CD14-positive monocyte (primary cell): ENCODE measurements at regions not wholly inside any gene's neighbourhood (a gene's known extent, or its start where the extent isn't known, plus 50 kb on each side); places are given as distances from the start of the nearest gene placed in this dataset.

Source experiments
- DNase-seq, 3 donors: peaks; one replicate each; pipeline ENCODE4 v3.0.0-alpha.2; 2011 to 2022
- H2AFZ ChIP-seq: 2 replicates; pipeline ENCODE4 v1.6.0; 2012; ENCODE audit warnings: mild to moderate bottlenecking, low read depth, low read length, inconsistent platforms; ENCODE audit not compliant: insufficient read depth, poor library complexity, severe bottlenecking
- H3K27ac ChIP-seq, 2 donors: 1 replicate in 1 of 2; 2 replicates in 1 of 2; pipeline ENCODE4 v1.5.1; 2012 to 2013; ENCODE audit warnings: low read length in 2 of 2, control low read depth in 1 of 2, inconsistent platforms in 1 of 2, low read depth in 1 of 2, mild to moderate bottlenecking in 1 of 2
- H3K27me3 ChIP-seq, 2 donors: one replicate each; pipeline versions ENCODE4 v1.6.0 to v1.6.1; 2011 to 2013; ENCODE audit warnings: low read length in 2 of 2; ENCODE audit not compliant: control insufficient read depth in 2 of 2, insufficient read depth in 2 of 2
- H3K36me3 ChIP-seq, 2 donors: replicated peaks in 1 of 2; 1 replicate in 1 of 2; 2 replicates in 1 of 2; pipeline versions ENCODE4 v1.5.1 to v1.6.1; 2012 to 2013; ENCODE audit warnings: low read length in 2 of 2, control low read depth in 1 of 2, inconsistent platforms in 1 of 2, mild to moderate bottlenecking in 1 of 2; ENCODE audit not compliant: insufficient read depth in 2 of 2, control insufficient read depth in 1 of 2
- H3K4me1 ChIP-seq, 2 donors: 1 replicate in 1 of 2; 2 replicates in 1 of 2; pipeline versions ENCODE4 v1.5.1 to v1.6.1; 2012 to 2013; ENCODE audit warnings: low read length in 2 of 2, control low read depth in 1 of 2, inconsistent platforms in 1 of 2, mild to moderate bottlenecking in 1 of 2, moderate library complexity in 1 of 2; ENCODE audit not compliant: insufficient read depth in 2 of 2, control insufficient read depth in 1 of 2
- H3K4me2 ChIP-seq: replicated peaks from 2 replicates; pipeline ENCODE3; 2012; ENCODE audit warnings: low read length, moderate library complexity, mild to moderate bottlenecking; ENCODE audit not compliant: poor library complexity, severe bottlenecking; ENCODE audit errors: extremely low read depth
- H3K4me3 ChIP-seq, 3 experiments: fragments of 200-600 bp in 1 of 3; sonication (generic) in 1 of 3; replicated peaks in 1 of 3; 1 replicate in 2 of 3; 2 replicates in 1 of 3; pipeline ENCODE4 v1.5.1; 2011 to 2013; ENCODE audit warnings: low read length in 3 of 3, mild to moderate bottlenecking in 3 of 3, control low read depth in 2 of 3, low read depth in 2 of 3, inconsistent platforms in 1 of 3, moderate library complexity in 1 of 3
- H3K79me2 ChIP-seq: 2 replicates; pipeline ENCODE4 v1.6.0; 2012; ENCODE audit warnings: mild to moderate bottlenecking, control low read depth, inconsistent platforms, low read length, moderate library complexity; ENCODE audit not compliant: insufficient read depth
- H3K9ac ChIP-seq: 2 replicates; pipeline ENCODE4 v1.6.0; 2017; ENCODE audit warnings: low read length, mild to moderate bottlenecking; ENCODE audit not compliant: insufficient read depth, poor library complexity, severe bottlenecking
- H3K9me3 ChIP-seq, 2 donors: replicated peaks in 1 of 2; 1 replicate in 1 of 2; 2 replicates in 1 of 2; pipeline versions ENCODE4 v1.5.1 to v1.6.1; 2012 to 2013; ENCODE audit warnings: low read length in 2 of 2, control low read depth in 1 of 2; ENCODE audit not compliant: control insufficient read depth in 1 of 2, insufficient read depth in 1 of 2
- H4K20me1 ChIP-seq: 2 replicates; pipeline ENCODE4 v1.6.0; 2012; ENCODE audit warnings: mild to moderate bottlenecking, low read length, control low read depth, moderate library complexity; ENCODE audit not compliant: insufficient read depth
- H3K27ac Mint-ChIP-seq, 7 donors: one replicate each; pipeline ENCODE4 v1.8.0; 2020; ENCODE audit warnings: mild to moderate bottlenecking in 7 of 7, mixed read lengths in 7 of 7, moderate library complexity in 6 of 7, inconsistent platforms in 2 of 7
- H3K27me3 Mint-ChIP-seq, 3 donors: one replicate each; pipeline ENCODE4 v1.8.0; 2021 to 2022; ENCODE audit warnings: low read depth in 3 of 3, mild to moderate bottlenecking in 3 of 3, mixed read lengths in 3 of 3, moderate library complexity in 3 of 3, inconsistent platforms in 1 of 3
- H3K36me3 Mint-ChIP-seq, 2 donors: one replicate each; pipeline ENCODE4 v1.8.0; 2020; ENCODE audit warnings: mixed read lengths in 2 of 2, inconsistent platforms in 1 of 2, mild to moderate bottlenecking in 1 of 2
- H3K4me1 Mint-ChIP-seq: one replicate; pipeline ENCODE4 v1.8.0; 2020; ENCODE audit warnings: mild to moderate bottlenecking, mixed read lengths
- H3K4me3 Mint-ChIP-seq, 2 donors: one replicate each; pipeline ENCODE4 v1.8.0; 2020; ENCODE audit warnings: mild to moderate bottlenecking in 2 of 2, mixed read lengths in 2 of 2, moderate library complexity in 1 of 2
- H3K9me3 Mint-ChIP-seq, 7 donors: one replicate each; pipeline ENCODE4 v1.8.0; 2020 to 2022; ENCODE audit warnings: mixed read lengths in 7 of 7, mild to moderate bottlenecking in 6 of 7, moderate library complexity in 6 of 7, inconsistent platforms in 2 of 7
- CTCF ChIP-seq: fragments of 200-600 bp; IDR thresholded peaks from one replicate; pipeline ENCODE4 v1.8.0; 2022; ENCODE audit warnings: antibody characterized with exemption, mild to moderate bottlenecking
- WGBS: methylation state at CpG from one replicate; pipeline ENCODE4 v1.1.5; 2013; ENCODE audit warnings: missing lambda C conversion rate; ENCODE audit not compliant: insufficient coverage; 5-methylcytosine and 5-hydroxymethylcytosine counted together
- intact Hi-C, 2 donors: fragments of 100-400 bp; cut with micrococcal nuclease; formaldehyde crosslinking; loops; one replicate each; pipeline versions ENCODE4 v1.15.0 to v1.15.1; 2023

- Mint-ChIP-seq H3K36me3 (no peaks in the 10 kb centered on the region), H3K4me1 (no peaks in the 10 kb centered on the region), H3K4me3 (no peak overlapping the region), H3K9me3 (peaks cover 0 to 4% (median 0%) of the 10 kb centered on the region in 7 donors), H3K27me3 (peaks cover 0 to 3% (median 0%) of the 10 kb centered on the region in 3 donors), H3K27ac (no peak overlapping the region)
- no peaks in the 10 kb centered on the region for H4K20me1 ChIP-seq
- no peak overlapping the region for H3K4me2 ChIP-seq
- no peak overlapping the region for H3K9ac ChIP-seq
- 60% methylated on average over 1 of the region's 4 CpGs for WGBS
- H3K4me1 ChIP-seq: no peaks in the 10 kb centered on the region
- H3K79me2 ChIP-seq: no peaks in the 10 kb centered on the region
- no peak for DNase-seq
- intact Hi-C loops: no loop called here
- H3K36me3 ChIP-seq: no peaks in the 10 kb centered on the region
- no peak for TF ChIP-seq CTCF
- H3K4me3 ChIP-seq: no peak overlapping the region
- no peak overlapping the region for H3K27ac ChIP-seq
- no peaks in the 10 kb centered on the region for H3K9me3 ChIP-seq
- no peak overlapping the region for H2AFZ ChIP-seq
- no peaks in the 10 kb centered on the region for H3K27me3 ChIP-seq
Measured at GRCh38 chr18:41162781-41163180, 792.3 kb upstream of the PIK3C3 start.

DNA sequence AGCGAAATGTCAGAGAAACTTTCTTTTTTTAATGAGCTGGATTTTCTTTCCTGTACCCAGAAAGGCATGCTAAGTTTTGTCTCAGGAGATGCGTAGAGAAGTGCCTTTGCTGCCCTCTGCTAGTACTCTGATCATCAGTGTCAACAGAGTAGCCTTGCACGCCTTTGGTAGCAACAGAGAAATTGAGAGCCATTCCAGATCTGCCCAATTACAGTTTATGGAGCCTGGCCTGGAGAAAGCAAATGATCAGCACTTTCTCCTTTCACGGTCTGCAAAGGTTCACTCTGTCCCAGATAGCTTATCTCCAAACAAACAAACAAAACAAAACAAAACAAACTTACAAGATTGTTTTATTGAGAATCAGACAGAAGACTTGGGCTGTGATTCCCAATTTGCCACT, 792.8 kb upstream of the PIK3C3 start:
- H3K27ac Mint-ChIP-seq: no peak overlapping the region
- no peaks in the 10 kb centered on the region for H3K27me3 ChIP-seq
- no peak overlapping the region for H3K4me3 ChIP-seq
- no peaks in the 10 kb centered on the region for H3K4me1 Mint-ChIP-seq
- H4K20me1 ChIP-seq: no peaks in the 10 kb centered on the region
- no peaks in the 10 kb centered on the region for H3K36me3 ChIP-seq
- H3K9me3 ChIP-seq: no peaks in the 10 kb centered on the region
- TF ChIP-seq CTCF: no peak
- peaks cover 0 to 4% (median 0%) of the 10 kb centered on the region in 7 donors for H3K9me3 Mint-ChIP-seq
- no peak overlapping the region for H2AFZ ChIP-seq
- H3K36me3 Mint-ChIP-seq: no peaks in the 10 kb centered on the region
- H3K27ac ChIP-seq: no peak overlapping the region
- no peak overlapping the region for H3K4me2 ChIP-seq
- intact Hi-C loops: no loop called here
- H3K4me3 Mint-ChIP-seq: no peak overlapping the region
- H3K9ac ChIP-seq: no peak overlapping the region
- no peaks in the 10 kb centered on the region for H3K79me2 ChIP-seq
- DNase-seq: no peak
- peaks cover 0 to 3% (median 0%) of the 10 kb centered on the region in 3 donors for H3K27me3 Mint-ChIP-seq
- WGBS: 94% methylated on average over 3 of the region's 4 CpGs
- H3K4me1 ChIP-seq: no peaks in the 10 kb centered on the region
